Endodermal cell (in vitro differentiated cells): ENCODE measurements at regions not wholly inside any gene's neighbourhood (a gene's known extent, or its start where the extent isn't known, plus 50 kb on each side); places are given as distances from the start of the nearest gene placed in this dataset.

ENCODE experiments used
- DNase-seq: peaks from one replicate; pipeline ENCODE4 v3.0.0-alpha.2; 2017
- H3K27ac ChIP-seq: 2 replicates; pipeline ENCODE4 v1.5.1; 2013; ENCODE audit warnings: mild to moderate bottlenecking, low read depth, low read length, moderate library complexity
- H3K27me3 ChIP-seq: 2 replicates; pipeline ENCODE4 v1.6.1; 2013; ENCODE audit warnings: mild to moderate bottlenecking, low read length, moderate library complexity; ENCODE audit not compliant: insufficient read depth, control insufficient read depth, poor library complexity, severe bottlenecking
- H3K36me3 ChIP-seq: 2 replicates; pipeline ENCODE4 v1.7.0; 2013; ENCODE audit warnings: mild to moderate bottlenecking, low read length, moderate library complexity; ENCODE audit not compliant: control insufficient read depth, insufficient read depth
- H3K4me1 ChIP-seq: one replicate; pipeline ENCODE4 v1.7.0; 2013; ENCODE audit warnings: low read length; ENCODE audit not compliant: control insufficient read depth, insufficient read depth
- H3K4me3 ChIP-seq: 2 replicates; pipeline ENCODE4 v1.5.1; 2013; ENCODE audit warnings: mild to moderate bottlenecking, low read length, moderate library complexity
- H3K9ac ChIP-seq: 2 replicates; pipeline ENCODE4 v1.6.1; 2013; ENCODE audit warnings: mild to moderate bottlenecking, low read length, moderate library complexity; ENCODE audit not compliant: poor library complexity, severe bottlenecking; ENCODE audit errors: extremely low read depth
- H3K9me3 ChIP-seq: 2 replicates; pipeline ENCODE4 v1.6.1; 2013; ENCODE audit warnings: mild to moderate bottlenecking, low read length, moderate library complexity; ENCODE audit not compliant: control insufficient read depth
- H3K27ac Mint-ChIP-seq: 2 replicates; pipeline ENCODE4 v1.8.0; 2020; ENCODE audit warnings: mixed read lengths
- H3K27me3 Mint-ChIP-seq: 2 replicates; pipeline ENCODE4 v1.8.0; 2021; ENCODE audit warnings: mild to moderate bottlenecking, mixed read lengths; ENCODE audit not compliant: insufficient read depth
- H3K36me3 Mint-ChIP-seq: 2 replicates; pipeline ENCODE4 v1.8.0; 2020; ENCODE audit warnings: low read depth, mixed read lengths
- H3K4me1 Mint-ChIP-seq: 2 replicates; pipeline ENCODE4 v1.8.0; 2020; ENCODE audit warnings: mixed read lengths
- H3K4me3 Mint-ChIP-seq: 2 replicates; pipeline ENCODE4 v1.8.0; 2020; ENCODE audit warnings: mild to moderate bottlenecking, moderate library complexity, mixed read lengths
- H3K9me3 Mint-ChIP-seq: 2 replicates; pipeline ENCODE4 v1.8.0; 2020; ENCODE audit warnings: mild to moderate bottlenecking, mixed read lengths
- CTCF ChIP-seq: fragments of 200-600 bp; sonication (generic); conservative IDR thresholded peaks from 2 replicates; pipeline ENCODE4 v1.5.0; 2021; ENCODE audit warnings: antibody characterized with exemption, mild to moderate bottlenecking
- WGBS, 2 experiments: methylation state at CpG; one replicate each; pipeline versions ENCODE4 v1.1.5 to v1.1.7; 2013; ENCODE audit warnings: missing lambda C conversion rate in 2 of 2, mixed read lengths in 1 of 2; ENCODE audit not compliant: insufficient coverage in 1 of 2, insufficient read length in 1 of 2; 5-methylcytosine and 5-hydroxymethylcytosine counted together

- Histone ChIP-seq H3K4me1 (no peaks in the 10 kb centered on the region), H3K36me3 (no peaks in the 10 kb centered on the region), H3K9me3 (no peaks in the 10 kb centered on the region), H3K9ac (no peak overlapping the region), H3K4me3 (no peak overlapping the region), H3K27ac (no peak overlapping the region), H3K27me3 (no peaks in the 10 kb centered on the region)
- 87 to 94% methylated on average over 6 of the region's 6 CpGs for WGBS, 2 experiments
- peaks cover 16% of the 10 kb centered on the region for H3K4me1 Mint-ChIP-seq
- H3K27ac Mint-ChIP-seq = no peak overlapping the region
- no peak for TF ChIP-seq CTCF
- DNase-seq = no peak
- H3K9me3 Mint-ChIP-seq = no peaks in the 10 kb centered on the region
- H3K4me3 Mint-ChIP-seq = no peak overlapping the region
- no peaks in the 10 kb centered on the region for H3K27me3 Mint-ChIP-seq
- no peaks in the 10 kb centered on the region for H3K36me3 Mint-ChIP-seq
Measured at GRCh38 chr2:121999264-121999663, 243.8 kb downstream of the TSN start.

DNA sequence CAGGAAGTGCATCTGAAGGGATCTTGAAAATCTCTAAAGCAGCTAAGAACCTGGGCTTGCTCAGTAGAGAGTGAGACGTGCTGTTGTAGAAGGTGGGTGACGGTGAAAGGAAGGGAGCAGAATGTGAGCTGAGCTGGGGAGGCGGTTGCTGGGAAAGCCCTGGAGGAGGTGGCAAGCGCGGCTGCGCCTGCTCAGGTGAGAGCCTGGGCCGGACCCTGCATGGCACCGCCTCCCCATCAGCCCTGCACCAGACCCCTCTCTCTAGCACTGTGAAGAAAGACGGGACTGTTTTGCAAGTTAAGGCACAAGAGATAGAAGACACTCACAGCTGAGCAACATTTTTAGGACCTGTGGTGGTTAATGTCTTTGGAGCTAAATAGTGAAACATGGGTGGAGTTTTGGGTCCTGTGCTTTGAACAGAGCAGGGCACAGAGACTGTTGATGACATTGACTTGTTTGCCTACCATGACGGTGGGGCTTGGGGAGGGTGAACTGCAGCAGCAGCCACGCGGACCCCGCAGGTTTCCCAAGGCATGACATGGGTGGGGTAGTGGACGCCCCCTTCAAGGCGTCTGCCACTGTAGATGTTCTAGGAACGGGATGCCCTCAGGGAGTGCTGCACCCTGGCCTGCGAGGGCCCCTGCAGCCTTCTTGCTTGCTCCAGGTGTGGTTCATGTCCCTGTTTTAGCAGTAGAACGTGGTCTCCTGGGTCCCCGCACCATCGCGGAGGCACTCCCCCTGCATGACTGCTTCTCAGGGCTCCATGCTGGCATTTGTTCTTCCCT, 245.3 kb downstream of the TSN start:
- no peak for DNase-seq
- H3K9me3 Mint-ChIP-seq = no peaks in the 10 kb centered on the region
- TF ChIP-seq CTCF = no peak
- Histone ChIP-seq H3K36me3 (no peaks in the 10 kb centered on the region), H3K27ac (no peak overlapping the region), H3K9ac (no peak overlapping the region), H3K4me1 (no peaks in the 10 kb centered on the region), H3K9me3 (peaks cover 9% of the 10 kb centered on the region), H3K4me3 (no peak overlapping the region), H3K27me3 (no peaks in the 10 kb centered on the region)
- WGBS, 2 experiments = 93 to 97% methylated on average over 11 to 21 of the region's 21 CpGs
- H3K4me3 Mint-ChIP-seq = no peak overlapping the region
- no peak overlapping the region for H3K27ac Mint-ChIP-seq
- H3K27me3 Mint-ChIP-seq = no peaks in the 10 kb centered on the region
- H3K4me1 Mint-ChIP-seq = peaks cover 18% of the 10 kb centered on the region
- H3K36me3 Mint-ChIP-seq = no peaks in the 10 kb centered on the region

DNA sequence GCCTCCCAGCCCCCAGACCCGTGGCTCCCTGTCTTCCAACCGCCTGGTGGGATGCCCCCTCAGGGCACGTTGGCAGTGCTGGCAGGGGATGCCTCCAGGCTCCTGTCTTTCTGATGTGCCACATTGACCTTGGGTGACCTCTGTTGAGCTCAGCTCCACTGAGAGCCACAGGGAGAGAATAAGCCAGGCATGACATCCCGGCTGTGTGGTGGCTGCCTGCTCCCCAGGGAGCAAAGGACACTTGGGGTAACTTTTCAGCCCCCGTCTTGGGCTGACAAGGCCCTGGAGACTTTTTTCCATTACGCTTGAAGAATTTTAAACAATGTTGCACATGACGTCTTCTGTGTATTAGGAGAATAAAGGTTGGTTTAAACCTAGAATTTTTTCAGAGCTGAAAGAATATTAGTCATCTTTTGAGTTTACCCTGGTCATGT, 246.0 kb downstream of the TSN start:
- Histone ChIP-seq H3K9ac (no peak overlapping the region), H3K4me1 (no peaks in the 10 kb centered on the region), H3K4me3 (no peak overlapping the region), H3K9me3 (peaks cover 9% of the 10 kb centered on the region), H3K36me3 (no peaks in the 10 kb centered on the region), H3K27ac (no peak overlapping the region), H3K27me3 (no peaks in the 10 kb centered on the region)
- Mint-ChIP-seq H3K4me3 (no peak overlapping the region), H3K27ac (no peak overlapping the region), H3K4me1 (peaks cover 25% of the 10 kb centered on the region), H3K27me3 (no peaks in the 10 kb centered on the region), H3K36me3 (no peaks in the 10 kb centered on the region), H3K9me3 (no peaks in the 10 kb centered on the region)
- TF ChIP-seq CTCF = no peak
- no peak for DNase-seq
- WGBS, 2 experiments = 82 to 91% methylated on average over 2 to 7 of the region's 7 CpGs
